ENCODE measurements at regions not wholly inside any gene's neighbourhood (a gene's known extent, or its start where the extent isn't known, plus 50 kb on each side); places are given as distances from the start of the nearest gene placed in this dataset.

GRCh38 chr14:83257466-83258439, 1724.1 kb upstream of the SEL1L start:
- Histone ChIP-seq H3K9me3 (ENCODE audit: control insufficient read depth in 1 of 2, low read length in 2 of 2) (no peaks in the 10 kb centered on the region), H3K9ac (ENCODE audit: low read depth in 1 of 2, low read length in 2 of 2) (no peak overlapping the region), H3K27ac (ENCODE audit: low read depth, low read length) (no peak overlapping the region), H3K27me3 (ENCODE audit: control insufficient read depth in 1 of 2, insufficient read depth in 2 of 2, low read length in 2 of 2) (no peaks in the 10 kb centered on the region), H3K36me3 (ENCODE audit: control insufficient read depth in 1 of 2, insufficient read depth in 2 of 2, low read length in 2 of 2) (no peaks in the 10 kb centered on the region), H3K4me1 (ENCODE audit: control insufficient read depth in 1 of 2, insufficient read depth in 2 of 2, low read length in 2 of 2) (no peaks in the 10 kb centered on the region), H3K4me3 (ENCODE audit: low read depth in 1 of 2, low read length in 2 of 2) (no peak overlapping the region)

- Histone ChIP-seq H3K9me3 (ENCODE audit: control insufficient read depth in 1 of 2, low read length in 2 of 2) (no peaks in the 10 kb centered on the region), H3K27me3 (ENCODE audit: control insufficient read depth in 1 of 2, insufficient read depth in 2 of 2, low read length in 2 of 2) (no peaks in the 10 kb centered on the region), H3K9ac (ENCODE audit: low read depth in 1 of 2, low read length in 2 of 2) (no peak overlapping the region), H3K4me1 (ENCODE audit: control insufficient read depth in 1 of 2, insufficient read depth in 2 of 2, low read length in 2 of 2) (no peaks in the 10 kb centered on the region), H3K27ac (ENCODE audit: low read depth, low read length) (no peak overlapping the region), H3K36me3 (ENCODE audit: control insufficient read depth in 1 of 2, insufficient read depth in 2 of 2, low read length in 2 of 2) (no peaks in the 10 kb centered on the region), H3K4me3 (ENCODE audit: low read depth in 1 of 2, low read length in 2 of 2) (no peak overlapping the region)
Observed at GRCh38 chr14:83260751-83261150, 1727.1 kb upstream of the SEL1L start.

GRCh38 chr14:83269583-83269982, 1735.9 kb upstream of the SEL1L start:
- no peaks in the 10 kb centered on the region for H3K9me3 ChIP-seq (ENCODE audit: control insufficient read depth in 1 of 2, low read length in 2 of 2)
- H3K4me1 ChIP-seq (ENCODE audit: control insufficient read depth in 1 of 2, insufficient read depth in 2 of 2, low read length in 2 of 2), result no peaks in the 10 kb centered on the region
- H3K4me3 ChIP-seq (ENCODE audit: low read depth in 1 of 2, low read length in 2 of 2), result no peak overlapping the region
- H3K36me3 ChIP-seq (ENCODE audit: control insufficient read depth in 1 of 2, insufficient read depth in 2 of 2, low read length in 2 of 2), result no peaks in the 10 kb centered on the region
- no peaks in the 10 kb centered on the region for H3K27me3 ChIP-seq (ENCODE audit: control insufficient read depth in 1 of 2, insufficient read depth in 2 of 2, low read length in 2 of 2)
- no peak overlapping the region for H3K27ac ChIP-seq (ENCODE audit: low read depth, low read length)
- no peak overlapping the region for H3K9ac ChIP-seq (ENCODE audit: low read depth in 1 of 2, low read length in 2 of 2)

GRCh38 chr14:83271663-83272062, 1738.0 kb upstream of the SEL1L start:
- no peaks in the 10 kb centered on the region for H3K27me3 ChIP-seq (ENCODE audit: control insufficient read depth in 1 of 2, insufficient read depth in 2 of 2, low read length in 2 of 2)
- H3K27ac ChIP-seq (ENCODE audit: low read depth, low read length), result no peak overlapping the region
- H3K9me3 ChIP-seq (ENCODE audit: control insufficient read depth in 1 of 2, low read length in 2 of 2), result no peaks in the 10 kb centered on the region
- H3K9ac ChIP-seq (ENCODE audit: low read depth in 1 of 2, low read length in 2 of 2), result no peak overlapping the region
- H3K36me3 ChIP-seq (ENCODE audit: control insufficient read depth in 1 of 2, insufficient read depth in 2 of 2, low read length in 2 of 2), result no peaks in the 10 kb centered on the region
- no peaks in the 10 kb centered on the region for H3K4me1 ChIP-seq (ENCODE audit: control insufficient read depth in 1 of 2, insufficient read depth in 2 of 2, low read length in 2 of 2)
- no peak overlapping the region for H3K4me3 ChIP-seq (ENCODE audit: low read depth in 1 of 2, low read length in 2 of 2)

- Histone ChIP-seq H3K4me1 (ENCODE audit: control insufficient read depth in 1 of 2, insufficient read depth in 2 of 2, low read length in 2 of 2) (no peaks in the 10 kb centered on the region), H3K4me3 (ENCODE audit: low read depth in 1 of 2, low read length in 2 of 2) (no peak overlapping the region), H3K27me3 (ENCODE audit: control insufficient read depth in 1 of 2, insufficient read depth in 2 of 2, low read length in 2 of 2) (no peaks in the 10 kb centered on the region), H3K9me3 (ENCODE audit: control insufficient read depth in 1 of 2, low read length in 2 of 2) (no peaks in the 10 kb centered on the region), H3K9ac (ENCODE audit: low read depth in 1 of 2, low read length in 2 of 2) (no peak overlapping the region), H3K36me3 (ENCODE audit: control insufficient read depth in 1 of 2, insufficient read depth in 2 of 2, low read length in 2 of 2) (no peaks in the 10 kb centered on the region), H3K27ac (ENCODE audit: low read depth, low read length) (no peak overlapping the region)
Observed at GRCh38 chr14:83280719-83281118, 1747.1 kb upstream of the SEL1L start.

DNA sequence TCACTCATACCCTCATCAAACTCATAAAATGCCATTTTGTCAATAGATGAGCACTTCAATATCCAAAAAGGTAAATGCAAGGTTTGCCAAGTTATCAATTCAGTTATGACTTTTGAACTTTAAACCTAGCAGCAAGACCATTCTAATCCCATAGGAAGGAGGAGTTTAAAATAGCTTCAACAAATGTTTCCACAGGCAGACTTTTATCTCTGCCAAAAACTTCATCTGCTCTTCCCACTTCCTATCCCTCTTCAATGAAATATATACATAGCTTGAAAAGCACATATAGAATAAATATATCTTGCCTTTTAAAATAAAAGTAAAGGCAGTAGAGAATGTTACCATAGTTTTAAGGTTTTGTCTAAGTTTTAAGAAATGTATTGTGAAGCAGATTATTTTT, 1749.1 kb upstream of the SEL1L start:
- no peak overlapping the region for H3K27ac ChIP-seq (ENCODE audit: low read depth, low read length)
- no peaks in the 10 kb centered on the region for H3K9me3 ChIP-seq (ENCODE audit: control insufficient read depth in 1 of 2, low read length in 2 of 2)
- no peak overlapping the region for H3K9ac ChIP-seq (ENCODE audit: low read depth in 1 of 2, low read length in 2 of 2)
- no peaks in the 10 kb centered on the region for H3K36me3 ChIP-seq (ENCODE audit: control insufficient read depth in 1 of 2, insufficient read depth in 2 of 2, low read length in 2 of 2)
- no peaks in the 10 kb centered on the region for H3K4me1 ChIP-seq (ENCODE audit: control insufficient read depth in 1 of 2, insufficient read depth in 2 of 2, low read length in 2 of 2)
- no peak overlapping the region for H3K4me3 ChIP-seq (ENCODE audit: low read depth in 1 of 2, low read length in 2 of 2)
- no peaks in the 10 kb centered on the region for H3K27me3 ChIP-seq (ENCODE audit: control insufficient read depth in 1 of 2, insufficient read depth in 2 of 2, low read length in 2 of 2)

- no peak overlapping the region for H3K27ac ChIP-seq (ENCODE audit: low read depth, low read length)
- no peaks in the 10 kb centered on the region for H3K9me3 ChIP-seq (ENCODE audit: control insufficient read depth in 1 of 2, low read length in 2 of 2)
- no peak overlapping the region for H3K9ac ChIP-seq (ENCODE audit: low read depth in 1 of 2, low read length in 2 of 2)
- H3K4me3 ChIP-seq (ENCODE audit: low read depth in 1 of 2, low read length in 2 of 2), result no peak overlapping the region
- no peaks in the 10 kb centered on the region for H3K36me3 ChIP-seq (ENCODE audit: control insufficient read depth in 1 of 2, insufficient read depth in 2 of 2, low read length in 2 of 2)
- no peaks in the 10 kb centered on the region for H3K27me3 ChIP-seq (ENCODE audit: control insufficient read depth in 1 of 2, insufficient read depth in 2 of 2, low read length in 2 of 2)
- no peaks in the 10 kb centered on the region for H3K4me1 ChIP-seq (ENCODE audit: control insufficient read depth in 1 of 2, insufficient read depth in 2 of 2, low read length in 2 of 2)
Observed at GRCh38 chr14:83287300-83287699, 1753.6 kb upstream of the SEL1L start.

DNA sequence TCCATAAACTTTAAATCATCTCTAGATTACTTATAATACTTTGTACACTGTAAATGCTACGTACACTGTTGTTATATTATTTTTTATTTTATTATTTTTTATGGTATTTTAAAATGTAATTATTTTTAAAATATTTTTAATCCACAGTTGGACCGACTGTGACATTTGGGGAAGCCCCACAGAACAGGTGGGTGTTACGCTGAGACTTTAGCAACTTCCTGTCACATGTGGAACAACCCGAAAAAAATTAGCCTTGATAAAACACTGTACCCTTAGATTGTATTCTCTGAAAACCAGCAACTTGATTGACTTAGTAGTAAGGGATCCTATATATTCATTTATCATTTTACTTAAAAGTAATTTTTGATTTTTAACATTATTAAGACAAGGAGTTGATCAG, 1755.7 kb upstream of the SEL1L start:
- Histone ChIP-seq H3K4me3 (ENCODE audit: low read depth in 1 of 2, low read length in 2 of 2) (no peak overlapping the region), H3K9me3 (ENCODE audit: control insufficient read depth in 1 of 2, low read length in 2 of 2) (no peaks in the 10 kb centered on the region), H3K27ac (ENCODE audit: low read depth, low read length) (no peak overlapping the region), H3K36me3 (ENCODE audit: control insufficient read depth in 1 of 2, insufficient read depth in 2 of 2, low read length in 2 of 2) (no peaks in the 10 kb centered on the region), H3K9ac (ENCODE audit: low read depth in 1 of 2, low read length in 2 of 2) (no peak overlapping the region), H3K4me1 (ENCODE audit: control insufficient read depth in 1 of 2, insufficient read depth in 2 of 2, low read length in 2 of 2) (no peaks in the 10 kb centered on the region), H3K27me3 (ENCODE audit: control insufficient read depth in 1 of 2, insufficient read depth in 2 of 2, low read length in 2 of 2) (no peaks in the 10 kb centered on the region)

GRCh38 chr14:83289896-83290295, 1756.2 kb upstream of the SEL1L start:
- H3K27ac ChIP-seq (ENCODE audit: low read depth, low read length), result no peak overlapping the region
- H3K9ac ChIP-seq (ENCODE audit: low read depth in 1 of 2, low read length in 2 of 2), result no peak overlapping the region
- no peaks in the 10 kb centered on the region for H3K9me3 ChIP-seq (ENCODE audit: control insufficient read depth in 1 of 2, low read length in 2 of 2)
- H3K27me3 ChIP-seq (ENCODE audit: control insufficient read depth in 1 of 2, insufficient read depth in 2 of 2, low read length in 2 of 2), result no peaks in the 10 kb centered on the region
- H3K4me3 ChIP-seq (ENCODE audit: low read depth in 1 of 2, low read length in 2 of 2), result no peak overlapping the region
- H3K4me1 ChIP-seq (ENCODE audit: control insufficient read depth in 1 of 2, insufficient read depth in 2 of 2, low read length in 2 of 2), result no peaks in the 10 kb centered on the region
- no peaks in the 10 kb centered on the region for H3K36me3 ChIP-seq (ENCODE audit: control insufficient read depth in 1 of 2, insufficient read depth in 2 of 2, low read length in 2 of 2)

GRCh38 chr14:83290447-83290846, 1756.8 kb upstream of the SEL1L start:
- Histone ChIP-seq H3K9ac (ENCODE audit: low read depth in 1 of 2, low read length in 2 of 2) (no peak overlapping the region), H3K4me3 (ENCODE audit: low read depth in 1 of 2, low read length in 2 of 2) (no peak overlapping the region)

More at GRCh38 chr14:83290447-83290846, 1756.8 kb upstream of the SEL1L start:
- H3K9me3 ChIP-seq (ENCODE audit: control insufficient read depth in 1 of 2, low read length in 2 of 2), result no peaks in the 10 kb centered on the region
- no peaks in the 10 kb centered on the region for H3K27me3 ChIP-seq (ENCODE audit: control insufficient read depth in 1 of 2, insufficient read depth in 2 of 2, low read length in 2 of 2)
- no peak overlapping the region for H3K27ac ChIP-seq (ENCODE audit: low read depth, low read length)
- no peaks in the 10 kb centered on the region for H3K36me3 ChIP-seq (ENCODE audit: control insufficient read depth in 1 of 2, insufficient read depth in 2 of 2, low read length in 2 of 2)
- H3K4me1 ChIP-seq (ENCODE audit: control insufficient read depth in 1 of 2, insufficient read depth in 2 of 2, low read length in 2 of 2), result no peaks in the 10 kb centered on the region
